Kidney (tissue), 13 donors: ENCODE measurements at regions not wholly inside any gene's neighbourhood (a gene's known extent, or its start where the extent isn't known, plus 50 kb on each side); places are given as distances from the start of the nearest gene placed in this dataset.

Source experiments
- DNase-seq, 5 donors: peaks; one replicate each; pipeline ENCODE4 v3.0.0-alpha.2; 2013 to 2020
- FAIRE-seq: peaks from 2 replicates; lab custom pipeline; 2012; peaks lifted over from hg19 to GRCh38; lab: Jason Lieb, UNC
- H3K27ac ChIP-seq, 2 donors: one replicate each; pipeline ENCODE4 v1.7.0; 2013; ENCODE audit warnings: low read depth in 2 of 2, low read length in 2 of 2, inconsistent platforms in 1 of 2
- H3K27me3 ChIP-seq: one replicate; pipeline ENCODE4 v1.7.1; 2013; ENCODE audit warnings: low read length, inconsistent platforms; ENCODE audit not compliant: control insufficient read depth, insufficient read depth
- H3K36me3 ChIP-seq, 3 donors: one replicate each; pipeline versions ENCODE4 v1.7.0 to v1.7.1; 2013; ENCODE audit warnings: low read length in 3 of 3, control low read depth in 1 of 3, inconsistent platforms in 1 of 3; ENCODE audit not compliant: insufficient read depth in 3 of 3, control insufficient read depth in 2 of 3
- H3K4me1 ChIP-seq, 3 donors: one replicate each; pipeline versions ENCODE4 v1.7.0 to v1.7.1; 2013; ENCODE audit warnings: low read length in 3 of 3, inconsistent platforms in 1 of 3, low read depth in 1 of 3; ENCODE audit not compliant: control insufficient read depth in 2 of 3, insufficient read depth in 2 of 3
- H3K4me3 ChIP-seq, 3 donors: one replicate each; pipeline versions ENCODE4 v1.7.0 to v1.8.1; 2013; ENCODE audit warnings: low read length in 3 of 3, control low read depth in 1 of 3, inconsistent platforms in 1 of 3
- H3K9ac ChIP-seq, 3 donors: one replicate each; pipeline versions ENCODE4 v1.7.0 to v1.7.1; 2013; ENCODE audit warnings: low read length in 3 of 3, control low read depth in 1 of 3, inconsistent platforms in 1 of 3
- H3K9me3 ChIP-seq, 3 donors: one replicate each; pipeline versions ENCODE4 v1.7.0 to v1.7.1; 2013; ENCODE audit warnings: low read length in 3 of 3, control low read depth in 1 of 3, inconsistent platforms in 1 of 3; ENCODE audit not compliant: control insufficient read depth in 2 of 3, insufficient read depth in 1 of 3
- intact Hi-C: fragments of 100-400 bp; cut with DNase I; formaldehyde crosslinking; loops from one replicate; pipeline ENCODE4 v1.11.1; 2022
- TF ChIP-seq, protein P1 (sequence below): IDR thresholded peaks from 3 replicates; pipeline ENCODE4 v1.5.1; 2012; ENCODE audit warnings: mild to moderate bottlenecking, moderate library complexity, borderline replicate concordance; ENCODE audit not compliant: insufficient read depth; ENCODE audit errors: extremely low read depth
- donor health status: control.
- donor health status: control.
- donor health status: control.
- donor health status: control.
- donor health status: control.
- donor health status: DM: yes; HTN: yes; CAD: no.
- donor health status: Normal renal cell carcinoma (clear cell type).

DNA sequence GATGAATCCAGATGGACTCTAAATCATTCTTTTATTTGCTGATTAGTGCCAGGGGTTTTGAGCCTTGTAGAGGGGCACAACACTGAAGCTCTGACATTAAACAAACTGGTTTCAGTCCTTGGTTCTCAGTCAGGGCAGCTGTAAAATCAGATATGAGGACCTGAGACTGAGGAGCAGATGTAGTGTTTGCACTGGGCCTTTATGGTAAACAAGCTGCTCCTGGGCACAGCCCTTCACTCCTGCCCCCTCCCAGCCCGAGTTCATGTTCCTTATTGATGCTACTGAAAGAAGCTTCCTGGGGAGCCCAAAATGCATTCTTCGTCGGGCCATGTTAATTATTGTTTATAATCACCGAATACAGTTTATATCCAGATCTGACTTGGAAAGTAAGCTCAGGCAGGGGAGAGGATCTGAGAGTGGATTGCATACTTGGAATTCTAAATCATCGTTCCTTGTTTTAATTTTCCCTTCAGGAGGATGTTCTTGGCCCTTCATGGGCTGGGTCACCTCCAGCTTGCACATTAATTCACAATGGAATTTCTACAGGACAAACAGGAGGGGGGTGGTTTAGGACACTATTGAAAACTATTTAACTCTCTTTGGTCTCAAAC lies 213.5 kb downstream of the FGF9 start:
- no peaks in the 10 kb centered on the region for H3K36me3 ChIP-seq
- intact Hi-C loops = no loop called here
- H3K9ac ChIP-seq = no peak overlapping the region
- DNase-seq = no peak
- no peak overlapping the region for H3K27ac ChIP-seq
- no peaks in the 10 kb centered on the region for H3K27me3 ChIP-seq
- no peaks in the 10 kb centered on the region for H3K9me3 ChIP-seq
- no peak overlapping the region for H3K4me3 ChIP-seq
- FAIRE-seq = no peak
- H3K4me1 ChIP-seq = no peaks in the 10 kb centered on the region
- TF ChIP-seq, protein P1, sequence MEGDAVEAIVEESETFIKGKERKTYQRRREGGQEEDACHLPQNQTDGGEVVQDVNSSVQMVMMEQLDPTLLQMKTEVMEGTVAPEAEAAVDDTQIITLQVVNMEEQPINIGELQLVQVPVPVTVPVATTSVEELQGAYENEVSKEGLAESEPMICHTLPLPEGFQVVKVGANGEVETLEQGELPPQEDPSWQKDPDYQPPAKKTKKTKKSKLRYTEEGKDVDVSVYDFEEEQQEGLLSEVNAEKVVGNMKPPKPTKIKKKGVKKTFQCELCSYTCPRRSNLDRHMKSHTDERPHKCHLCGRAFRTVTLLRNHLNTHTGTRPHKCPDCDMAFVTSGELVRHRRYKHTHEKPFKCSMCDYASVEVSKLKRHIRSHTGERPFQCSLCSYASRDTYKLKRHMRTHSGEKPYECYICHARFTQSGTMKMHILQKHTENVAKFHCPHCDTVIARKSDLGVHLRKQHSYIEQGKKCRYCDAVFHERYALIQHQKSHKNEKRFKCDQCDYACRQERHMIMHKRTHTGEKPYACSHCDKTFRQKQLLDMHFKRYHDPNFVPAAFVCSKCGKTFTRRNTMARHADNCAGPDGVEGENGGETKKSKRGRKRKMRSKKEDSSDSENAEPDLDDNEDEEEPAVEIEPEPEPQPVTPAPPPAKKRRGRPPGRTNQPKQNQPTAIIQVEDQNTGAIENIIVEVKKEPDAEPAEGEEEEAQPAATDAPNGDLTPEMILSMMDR = no peak

DNA sequence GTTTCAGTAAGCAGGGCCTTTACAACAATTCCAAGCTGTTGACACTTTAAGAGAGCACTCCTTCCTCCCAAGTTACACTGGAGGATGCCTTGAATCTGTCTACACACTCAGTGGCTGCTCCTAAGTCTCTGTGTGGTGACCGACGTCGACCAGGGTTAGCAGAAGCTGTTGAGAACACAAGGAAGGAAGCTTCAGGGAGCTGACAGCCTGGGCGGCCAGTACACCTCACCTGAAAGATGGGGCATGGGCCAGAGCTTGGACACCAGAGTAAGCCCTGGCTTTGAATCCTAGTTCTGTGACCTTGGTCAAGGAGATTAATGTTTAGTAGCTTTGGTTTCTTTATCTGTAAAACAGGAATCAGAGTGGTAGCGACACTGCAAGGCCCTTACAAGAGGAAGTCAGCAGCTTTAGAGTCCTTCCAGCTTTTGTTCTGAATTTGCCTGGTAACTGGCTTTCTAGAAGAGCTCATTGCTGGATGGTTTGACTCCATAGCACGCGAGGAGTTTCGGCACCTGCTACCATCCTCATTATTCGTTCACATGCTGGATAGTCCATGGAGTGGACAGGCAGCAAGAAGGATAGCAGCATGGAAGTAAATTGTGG lies 214.2 kb downstream of the FGF9 start:
- intact Hi-C loops = no loop called here
- no peaks in the 10 kb centered on the region for H3K27me3 ChIP-seq
- H3K9ac ChIP-seq = no peak overlapping the region
- no peaks in the 10 kb centered on the region for H3K9me3 ChIP-seq
- FAIRE-seq = no peak
- H3K4me3 ChIP-seq = no peak overlapping the region
- DNase-seq = no peak
- no peak overlapping the region for H3K27ac ChIP-seq
- no peaks in the 10 kb centered on the region for H3K36me3 ChIP-seq
- TF ChIP-seq, protein P1 = no peak
- no peaks in the 10 kb centered on the region for H3K4me1 ChIP-seq

DNA sequence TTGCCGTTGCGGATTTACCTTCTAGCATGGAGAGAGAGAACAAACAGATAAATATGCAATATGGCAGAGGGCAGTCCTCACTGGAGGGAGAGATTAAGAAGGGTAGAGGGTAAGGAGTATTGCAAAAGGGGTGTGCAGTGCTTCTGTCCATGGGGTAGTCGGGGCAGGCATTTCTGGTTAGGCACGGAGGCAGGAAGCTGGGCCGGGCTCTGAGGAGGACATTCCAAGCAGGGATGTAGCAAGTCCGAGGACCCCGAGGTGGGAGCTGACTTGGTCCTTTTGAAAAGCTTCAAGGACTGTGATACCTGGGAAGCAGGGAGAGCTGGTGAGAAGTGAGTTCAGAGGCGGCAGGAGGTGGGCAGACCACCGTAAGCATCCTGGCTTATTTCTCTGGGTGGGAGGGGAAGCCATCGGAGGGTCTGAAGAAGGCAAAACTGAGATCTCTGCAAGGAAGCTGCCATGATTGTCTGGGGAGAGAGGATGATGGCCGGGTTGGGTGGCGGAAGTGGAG lies 214.9 kb downstream of the FGF9 start:
- Histone ChIP-seq H3K27ac (no peak overlapping the region), H3K4me1 (no peaks in the 10 kb centered on the region), H3K9me3 (no peaks in the 10 kb centered on the region), H3K9ac (no peak overlapping the region), H3K4me3 (no peak overlapping the region), H3K27me3 (no peaks in the 10 kb centered on the region), H3K36me3 (no peaks in the 10 kb centered on the region)
- no peak for DNase-seq
- TF ChIP-seq, protein P1 = no peak
- intact Hi-C loops = no loop called here
- FAIRE-seq = no peak
